CD14-positive monocyte (primary cell): ENCODE measurements at regions not wholly inside any gene's neighbourhood (a gene's known extent, or its start where the extent isn't known, plus 50 kb on each side); places are given as distances from the start of the nearest gene placed in this dataset.

Source experiments
- DNase-seq, 3 donors: peaks; one replicate each; pipeline ENCODE4 v3.0.0-alpha.2; 2011 to 2022
- H2AFZ ChIP-seq: 2 replicates; pipeline ENCODE4 v1.6.0; 2012; ENCODE audit warnings: mild to moderate bottlenecking, low read depth, low read length, inconsistent platforms; ENCODE audit not compliant: insufficient read depth, poor library complexity, severe bottlenecking
- H3K27ac ChIP-seq, 2 donors: 1 replicate in 1 of 2; 2 replicates in 1 of 2; pipeline ENCODE4 v1.5.1; 2012 to 2013; ENCODE audit warnings: low read length in 2 of 2, control low read depth in 1 of 2, inconsistent platforms in 1 of 2, low read depth in 1 of 2, mild to moderate bottlenecking in 1 of 2
- H3K27me3 ChIP-seq, 2 donors: one replicate each; pipeline versions ENCODE4 v1.6.0 to v1.6.1; 2011 to 2013; ENCODE audit warnings: low read length in 2 of 2; ENCODE audit not compliant: control insufficient read depth in 2 of 2, insufficient read depth in 2 of 2
- H3K36me3 ChIP-seq, 2 donors: replicated peaks in 1 of 2; 1 replicate in 1 of 2; 2 replicates in 1 of 2; pipeline versions ENCODE4 v1.5.1 to v1.6.1; 2012 to 2013; ENCODE audit warnings: low read length in 2 of 2, control low read depth in 1 of 2, inconsistent platforms in 1 of 2, mild to moderate bottlenecking in 1 of 2; ENCODE audit not compliant: insufficient read depth in 2 of 2, control insufficient read depth in 1 of 2
- H3K4me1 ChIP-seq, 2 donors: 1 replicate in 1 of 2; 2 replicates in 1 of 2; pipeline versions ENCODE4 v1.5.1 to v1.6.1; 2012 to 2013; ENCODE audit warnings: low read length in 2 of 2, control low read depth in 1 of 2, inconsistent platforms in 1 of 2, mild to moderate bottlenecking in 1 of 2, moderate library complexity in 1 of 2; ENCODE audit not compliant: insufficient read depth in 2 of 2, control insufficient read depth in 1 of 2
- H3K4me2 ChIP-seq: replicated peaks from 2 replicates; pipeline ENCODE3; 2012; ENCODE audit warnings: low read length, moderate library complexity, mild to moderate bottlenecking; ENCODE audit not compliant: poor library complexity, severe bottlenecking; ENCODE audit errors: extremely low read depth
- H3K4me3 ChIP-seq, 3 experiments: fragments of 200-600 bp in 1 of 3; sonication (generic) in 1 of 3; replicated peaks in 1 of 3; 1 replicate in 2 of 3; 2 replicates in 1 of 3; pipeline ENCODE4 v1.5.1; 2011 to 2013; ENCODE audit warnings: low read length in 3 of 3, mild to moderate bottlenecking in 3 of 3, control low read depth in 2 of 3, low read depth in 2 of 3, inconsistent platforms in 1 of 3, moderate library complexity in 1 of 3
- H3K79me2 ChIP-seq: 2 replicates; pipeline ENCODE4 v1.6.0; 2012; ENCODE audit warnings: mild to moderate bottlenecking, control low read depth, inconsistent platforms, low read length, moderate library complexity; ENCODE audit not compliant: insufficient read depth
- H3K9ac ChIP-seq: 2 replicates; pipeline ENCODE4 v1.6.0; 2017; ENCODE audit warnings: low read length, mild to moderate bottlenecking; ENCODE audit not compliant: insufficient read depth, poor library complexity, severe bottlenecking
- H3K9me3 ChIP-seq, 2 donors: replicated peaks in 1 of 2; 1 replicate in 1 of 2; 2 replicates in 1 of 2; pipeline versions ENCODE4 v1.5.1 to v1.6.1; 2012 to 2013; ENCODE audit warnings: low read length in 2 of 2, control low read depth in 1 of 2; ENCODE audit not compliant: control insufficient read depth in 1 of 2, insufficient read depth in 1 of 2
- H4K20me1 ChIP-seq: 2 replicates; pipeline ENCODE4 v1.6.0; 2012; ENCODE audit warnings: mild to moderate bottlenecking, low read length, control low read depth, moderate library complexity; ENCODE audit not compliant: insufficient read depth
- H3K27ac Mint-ChIP-seq, 7 donors: one replicate each; pipeline ENCODE4 v1.8.0; 2020; ENCODE audit warnings: mild to moderate bottlenecking in 7 of 7, mixed read lengths in 7 of 7, moderate library complexity in 6 of 7, inconsistent platforms in 2 of 7
- H3K27me3 Mint-ChIP-seq, 3 donors: one replicate each; pipeline ENCODE4 v1.8.0; 2021 to 2022; ENCODE audit warnings: low read depth in 3 of 3, mild to moderate bottlenecking in 3 of 3, mixed read lengths in 3 of 3, moderate library complexity in 3 of 3, inconsistent platforms in 1 of 3
- H3K36me3 Mint-ChIP-seq, 2 donors: one replicate each; pipeline ENCODE4 v1.8.0; 2020; ENCODE audit warnings: mixed read lengths in 2 of 2, inconsistent platforms in 1 of 2, mild to moderate bottlenecking in 1 of 2
- H3K4me1 Mint-ChIP-seq: one replicate; pipeline ENCODE4 v1.8.0; 2020; ENCODE audit warnings: mild to moderate bottlenecking, mixed read lengths
- H3K4me3 Mint-ChIP-seq, 2 donors: one replicate each; pipeline ENCODE4 v1.8.0; 2020; ENCODE audit warnings: mild to moderate bottlenecking in 2 of 2, mixed read lengths in 2 of 2, moderate library complexity in 1 of 2
- H3K9me3 Mint-ChIP-seq, 7 donors: one replicate each; pipeline ENCODE4 v1.8.0; 2020 to 2022; ENCODE audit warnings: mixed read lengths in 7 of 7, mild to moderate bottlenecking in 6 of 7, moderate library complexity in 6 of 7, inconsistent platforms in 2 of 7
- WGBS: methylation state at CpG from one replicate; pipeline ENCODE4 v1.1.5; 2013; ENCODE audit warnings: missing lambda C conversion rate; ENCODE audit not compliant: insufficient coverage; 5-methylcytosine and 5-hydroxymethylcytosine counted together
- intact Hi-C, 2 donors: fragments of 100-400 bp; cut with micrococcal nuclease; formaldehyde crosslinking; loops; one replicate each; pipeline versions ENCODE4 v1.15.0 to v1.15.1; 2023
- TF ChIP-seq, protein P1 (sequence below): fragments of 200-600 bp; IDR thresholded peaks from one replicate; pipeline ENCODE4 v1.8.0; 2022; ENCODE audit warnings: antibody characterized with exemption, mild to moderate bottlenecking

DNA sequence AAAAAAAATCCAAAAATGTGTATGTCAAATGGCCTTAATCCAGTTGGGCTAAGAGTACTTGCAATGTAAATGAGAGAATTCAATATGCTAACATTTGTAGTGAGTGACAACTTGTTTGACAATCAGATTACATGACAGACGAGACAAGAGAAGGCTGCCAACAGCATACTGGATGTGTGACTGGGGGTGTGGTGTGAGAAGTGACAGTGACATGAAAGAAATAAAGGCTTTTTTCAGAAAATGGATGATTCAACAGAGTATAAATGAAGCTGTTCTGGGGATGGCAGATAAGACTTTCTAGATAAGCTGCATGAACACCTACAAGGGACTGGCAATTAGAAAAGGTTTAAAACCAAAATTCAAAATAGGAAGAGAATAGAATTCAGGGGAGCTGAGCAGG is 143.4 kb downstream of the CENPC start:
- Histone ChIP-seq H4K20me1 (no peaks in the 10 kb centered on the region), H2AFZ (no peak overlapping the region), H3K4me1 (no peaks in the 10 kb centered on the region), H3K27ac (no peak overlapping the region), H3K4me2 (no peak overlapping the region), H3K36me3 (no peaks in the 10 kb centered on the region), H3K9me3 (no peaks in the 10 kb centered on the region), H3K9ac (no peak overlapping the region), H3K4me3 (no peak overlapping the region), H3K27me3 (no peaks in the 10 kb centered on the region), H3K79me2 (no peaks in the 10 kb centered on the region)
- DNase-seq: no peak
- H3K4me1 Mint-ChIP-seq: no peaks in the 10 kb centered on the region
- no peak overlapping the region for H3K27ac Mint-ChIP-seq
- peaks cover 0 to 3% (median 0%) of the 10 kb centered on the region in 7 donors for H3K9me3 Mint-ChIP-seq
- 78% methylated on average over 1 of the region's 1 CpG for WGBS
- no peak overlapping the region for H3K4me3 Mint-ChIP-seq
- no peaks in the 10 kb centered on the region for H3K36me3 Mint-ChIP-seq
- TF ChIP-seq, protein P1, sequence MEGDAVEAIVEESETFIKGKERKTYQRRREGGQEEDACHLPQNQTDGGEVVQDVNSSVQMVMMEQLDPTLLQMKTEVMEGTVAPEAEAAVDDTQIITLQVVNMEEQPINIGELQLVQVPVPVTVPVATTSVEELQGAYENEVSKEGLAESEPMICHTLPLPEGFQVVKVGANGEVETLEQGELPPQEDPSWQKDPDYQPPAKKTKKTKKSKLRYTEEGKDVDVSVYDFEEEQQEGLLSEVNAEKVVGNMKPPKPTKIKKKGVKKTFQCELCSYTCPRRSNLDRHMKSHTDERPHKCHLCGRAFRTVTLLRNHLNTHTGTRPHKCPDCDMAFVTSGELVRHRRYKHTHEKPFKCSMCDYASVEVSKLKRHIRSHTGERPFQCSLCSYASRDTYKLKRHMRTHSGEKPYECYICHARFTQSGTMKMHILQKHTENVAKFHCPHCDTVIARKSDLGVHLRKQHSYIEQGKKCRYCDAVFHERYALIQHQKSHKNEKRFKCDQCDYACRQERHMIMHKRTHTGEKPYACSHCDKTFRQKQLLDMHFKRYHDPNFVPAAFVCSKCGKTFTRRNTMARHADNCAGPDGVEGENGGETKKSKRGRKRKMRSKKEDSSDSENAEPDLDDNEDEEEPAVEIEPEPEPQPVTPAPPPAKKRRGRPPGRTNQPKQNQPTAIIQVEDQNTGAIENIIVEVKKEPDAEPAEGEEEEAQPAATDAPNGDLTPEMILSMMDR: no peak
- H3K27me3 Mint-ChIP-seq: no peaks in the 10 kb centered on the region
- intact Hi-C loops: no loop called here

DNA sequence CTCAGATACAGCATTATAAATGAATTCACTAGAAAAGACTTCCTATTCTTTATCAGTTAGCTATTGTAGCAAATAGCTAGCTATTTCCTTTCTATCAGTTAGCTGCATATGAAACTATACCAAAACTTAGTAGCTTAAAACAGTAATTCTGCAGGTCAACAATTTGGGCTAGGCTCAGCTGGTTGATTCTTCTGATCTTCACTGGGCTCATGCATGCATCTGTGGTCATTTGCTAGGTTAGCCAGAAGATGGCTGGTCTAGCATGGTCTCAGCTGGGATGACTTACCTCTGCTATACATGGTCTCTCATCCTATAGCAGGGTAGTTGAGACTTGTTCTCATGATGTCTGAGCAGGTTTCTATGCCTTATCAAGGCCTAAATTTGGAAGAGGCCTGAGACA is 147.4 kb downstream of the CENPC start:
- Histone ChIP-seq H3K4me2 (no peak overlapping the region), H3K27ac (no peak overlapping the region), H3K9me3 (no peaks in the 10 kb centered on the region), H3K9ac (no peak overlapping the region), H3K27me3 (no peaks in the 10 kb centered on the region), H3K4me3 (no peak overlapping the region), H2AFZ (no peak overlapping the region), H3K79me2 (no peaks in the 10 kb centered on the region), H4K20me1 (no peaks in the 10 kb centered on the region), H3K36me3 (no peaks in the 10 kb centered on the region), H3K4me1 (no peaks in the 10 kb centered on the region)
- H3K9me3 Mint-ChIP-seq: no peaks in the 10 kb centered on the region
- no peaks in the 10 kb centered on the region for H3K36me3 Mint-ChIP-seq
- H3K4me1 Mint-ChIP-seq: no peaks in the 10 kb centered on the region
- no peak overlapping the region for H3K4me3 Mint-ChIP-seq
- H3K27me3 Mint-ChIP-seq: peaks cover 0 to 1% (median 0%) of the 10 kb centered on the region in 3 donors
- intact Hi-C loops: no loop called here
- no peak for DNase-seq
- TF ChIP-seq, protein P1: no peak
- H3K27ac Mint-ChIP-seq: no peak overlapping the region
